Frontal cortex (tissue), 3 donors: ENCODE measurements at regions not wholly inside any gene's neighbourhood (a gene's known extent, or its start where the extent isn't known, plus 50 kb on each side); places are given as distances from the start of the nearest gene placed in this dataset.
"Not testable (repeated sequence)": the region's sequence is repeated elsewhere in the genome, so short reads cannot be mapped to it uniquely, and the experiment has no call there.

Experiments used
- DNase-seq, 2 donors: peaks; one replicate each; pipeline ENCODE4 v3.0.0; 2012; ENCODE audit warnings: low spot score in 2 of 2
- FAIRE-seq: peaks from 2 replicates; lab custom pipeline; 2012; peaks lifted over from hg19 to GRCh38; lab: Jason Lieb, UNC
- donor health status: control.
- donor health status: control.
- donor health status: control.

DNA sequence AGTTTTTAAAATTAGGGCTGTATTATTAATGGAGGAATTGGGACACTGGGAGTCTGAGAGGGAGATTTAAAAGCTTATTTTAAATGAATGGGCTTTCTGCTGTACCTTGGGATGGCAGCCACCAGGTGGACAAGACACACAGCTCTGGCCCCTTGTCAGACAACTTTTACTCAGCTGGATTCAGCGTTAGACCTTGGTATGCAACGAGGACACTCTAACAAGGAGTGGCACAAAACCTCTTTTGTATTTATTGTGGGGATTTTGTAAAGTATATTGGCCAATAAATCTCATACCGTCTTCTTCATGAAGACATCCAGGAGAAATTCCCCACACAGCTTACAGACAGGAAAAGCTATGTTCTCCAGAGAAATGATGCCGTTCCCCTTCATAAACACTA, 105.7 kb downstream of the LCA5 start:
- FAIRE-seq (no peak), DNase-seq (no peak)

DNA sequence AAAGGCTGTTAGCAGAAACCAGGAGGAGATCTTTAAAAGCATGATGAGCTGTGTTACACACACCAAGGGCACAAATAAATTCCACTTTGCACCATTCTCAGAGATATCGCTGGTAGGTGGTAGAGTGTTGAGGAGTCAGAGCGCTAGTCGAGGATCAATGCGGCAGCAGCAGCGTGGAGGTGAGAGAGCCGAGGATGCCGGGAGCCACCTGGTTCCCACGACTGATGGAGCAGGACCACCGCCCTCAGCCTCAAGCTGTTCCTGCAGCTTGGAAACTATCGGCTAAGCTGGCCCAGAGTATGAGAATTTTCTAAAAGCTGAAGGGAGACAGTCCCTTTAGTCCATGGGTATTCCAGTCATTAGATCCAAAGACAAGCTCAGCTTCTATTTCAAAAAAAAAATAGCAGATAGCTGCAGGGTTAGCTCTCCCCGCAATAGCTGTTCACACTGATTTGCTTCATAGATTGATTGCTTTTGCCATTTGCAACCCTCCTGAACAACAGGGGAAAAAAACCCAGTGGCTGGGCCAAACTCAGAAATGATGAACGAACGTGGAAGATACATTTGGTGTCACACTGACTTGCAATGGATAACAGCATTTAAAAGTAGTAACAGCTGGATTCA, 106.2 kb downstream of the LCA5 start:
- DNase-seq (no peak), FAIRE-seq (no peak)

DNA sequence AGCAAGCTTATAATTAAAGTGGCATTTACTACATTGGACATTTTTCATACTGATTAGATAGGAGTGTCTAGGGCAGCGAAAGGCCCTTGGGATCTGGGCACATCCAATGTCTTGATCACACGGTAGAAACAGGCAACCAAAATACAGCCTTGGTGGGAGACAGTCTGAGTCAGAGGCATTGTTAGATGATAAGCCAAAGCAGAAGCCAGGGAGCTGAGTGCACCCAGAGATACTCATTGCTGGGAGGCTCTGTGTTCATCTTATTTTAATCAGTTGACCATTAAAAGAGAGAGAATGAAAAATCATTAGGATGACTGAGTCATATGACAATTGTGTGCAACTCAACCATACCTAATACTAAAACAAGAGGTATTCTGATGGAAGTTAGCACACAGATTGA, 109.5 kb downstream of the LCA5 start:
- DNase-seq (no peak), FAIRE-seq (no peak)

DNA sequence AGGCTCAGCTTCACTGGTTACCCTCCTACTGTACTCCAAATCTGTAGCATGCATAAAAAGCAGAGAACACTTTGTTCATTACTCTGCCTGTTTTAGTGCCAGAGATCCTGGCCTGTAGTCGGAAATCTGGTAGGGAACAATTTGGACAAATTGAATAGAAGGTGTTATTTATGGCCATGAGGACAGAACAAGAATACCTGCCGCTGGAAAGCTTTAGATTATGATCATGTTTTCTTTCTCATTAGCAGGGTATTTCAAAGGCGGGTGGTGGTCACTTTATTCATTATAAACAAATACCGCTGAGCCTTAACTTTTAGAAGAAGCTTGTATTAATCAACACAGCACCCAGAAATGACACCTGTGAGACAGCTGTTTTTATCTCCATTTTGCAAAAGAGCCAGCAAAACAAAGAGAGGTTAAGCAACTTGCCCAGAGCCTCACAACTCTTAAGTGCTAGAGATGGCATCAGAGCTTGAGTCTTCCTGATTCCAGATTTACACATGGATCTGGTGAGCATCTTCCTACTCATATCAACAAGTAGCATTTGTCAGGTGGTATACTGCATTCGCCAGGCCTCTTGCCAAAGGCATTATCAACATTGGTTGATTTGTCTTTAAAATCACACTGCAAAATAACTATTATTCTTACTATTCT, 110.5 kb downstream of the LCA5 start:
- FAIRE-seq (no peak), DNase-seq (no peak)

DNA sequence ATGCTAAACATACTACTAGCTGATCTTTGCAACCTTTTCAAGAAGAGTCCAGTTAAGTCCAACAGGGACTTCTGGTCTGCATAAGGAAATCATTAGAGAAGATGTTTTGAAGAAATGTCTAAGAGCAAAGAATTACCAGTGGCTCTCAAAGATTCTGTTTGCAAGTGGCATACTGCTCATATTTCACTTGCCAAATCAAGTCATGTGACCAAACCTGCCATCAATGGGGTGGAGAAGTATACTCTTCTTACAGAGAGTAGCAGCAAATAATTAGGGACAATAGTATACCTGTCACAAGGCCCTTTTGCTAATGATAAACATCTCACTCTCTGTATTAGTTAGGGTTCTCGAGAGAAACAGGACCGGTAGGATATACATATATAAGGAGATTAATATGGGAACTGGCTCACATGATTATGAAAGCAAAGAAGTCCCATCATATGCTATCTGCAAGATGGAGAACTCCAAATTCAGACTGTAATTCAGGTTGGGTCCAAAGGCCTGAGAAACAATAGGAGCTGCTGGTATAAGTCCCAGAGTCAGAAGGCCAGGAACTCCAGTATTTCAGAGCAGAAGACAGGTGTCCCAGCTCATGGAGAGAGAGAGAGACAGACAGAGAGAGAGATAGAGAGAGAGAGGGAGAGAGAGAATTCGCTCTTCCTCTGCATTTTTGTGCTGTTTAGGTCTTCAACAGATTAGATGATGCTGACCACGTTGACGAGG, 111.5 kb downstream of the LCA5 start:
- DNase-seq: no peak
- FAIRE-seq: no peak

DNA sequence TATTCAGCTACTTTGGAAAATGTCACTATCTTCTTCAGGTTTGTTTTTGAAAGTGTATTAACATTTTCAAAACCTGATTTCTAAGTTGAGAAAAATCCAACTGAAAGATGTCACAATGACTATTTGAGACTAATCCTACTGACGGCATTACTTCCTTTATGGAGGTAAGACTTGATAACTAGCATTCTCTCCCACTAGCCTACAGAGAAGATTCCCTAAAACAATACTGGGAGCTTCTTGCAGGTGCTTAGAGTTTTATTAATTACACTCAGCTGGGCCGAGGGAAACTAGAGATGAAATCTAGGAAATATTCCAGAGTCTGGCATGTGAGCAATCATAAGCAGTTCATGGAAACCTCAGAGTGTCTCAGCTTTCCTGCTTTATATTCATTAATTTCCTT, 114.0 kb downstream of the LCA5 start:
- no peak for DNase-seq
- no peak for FAIRE-seq

DNA sequence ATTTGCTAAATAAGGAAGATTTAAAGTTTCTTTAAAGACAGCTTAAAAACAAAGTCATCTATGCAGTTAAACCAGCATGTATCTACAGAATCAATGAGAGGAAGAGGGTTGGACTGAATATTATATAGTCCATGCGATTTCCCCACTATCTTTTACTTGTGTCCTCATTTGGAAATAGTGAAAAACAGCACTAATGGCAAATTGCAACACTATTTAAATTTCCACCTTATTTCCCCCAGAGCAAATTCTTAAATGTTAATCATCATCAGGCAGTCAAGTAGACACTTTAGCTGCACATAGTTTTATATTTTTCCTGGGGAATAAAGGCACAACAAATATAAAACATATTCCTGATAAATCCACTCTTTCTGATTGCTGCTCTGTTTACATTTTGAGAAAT, 114.6 kb downstream of the LCA5 start:
- no peak for FAIRE-seq

DNA sequence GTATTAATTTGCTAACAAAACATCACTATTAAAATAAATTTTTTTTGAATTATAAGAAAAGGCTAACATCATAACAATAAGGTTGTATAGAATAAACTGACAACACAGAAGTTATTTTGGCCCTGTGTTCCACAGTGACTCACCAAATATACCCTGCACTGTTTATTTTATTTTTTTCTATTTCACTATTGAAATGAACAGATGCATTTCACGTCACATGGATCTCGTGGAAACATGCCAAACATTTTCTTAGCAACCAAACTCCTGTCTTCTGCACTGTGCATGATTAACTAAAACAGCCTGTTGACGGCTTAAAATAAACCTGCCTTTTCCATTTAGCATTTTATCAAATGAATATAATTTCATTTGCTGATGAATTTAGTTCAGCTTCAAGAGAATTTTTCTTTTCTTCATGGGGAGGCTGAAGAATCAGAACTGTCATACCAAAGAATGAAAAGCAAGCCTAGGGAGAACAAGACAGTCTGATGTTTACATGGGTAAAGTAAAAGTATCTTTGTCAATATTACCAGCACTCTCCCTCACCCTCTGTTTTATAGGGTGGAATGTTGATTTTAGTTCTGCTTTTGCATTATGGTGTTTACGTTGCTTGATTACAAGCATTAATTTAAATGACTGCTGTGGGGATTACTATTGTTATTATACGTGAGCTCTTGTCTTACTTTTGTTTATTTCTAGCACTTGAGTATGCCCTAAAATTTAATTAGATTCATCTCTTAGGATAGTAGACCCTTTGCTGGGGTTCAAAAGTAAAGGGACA, 115.3 kb downstream of the LCA5 start:
- FAIRE-seq (peak; percentile 74), DNase-seq (no peak)

More for the DNA sequence above, 114.6 kb downstream of the LCA5 start:
- DNase-seq: no peak

DNA sequence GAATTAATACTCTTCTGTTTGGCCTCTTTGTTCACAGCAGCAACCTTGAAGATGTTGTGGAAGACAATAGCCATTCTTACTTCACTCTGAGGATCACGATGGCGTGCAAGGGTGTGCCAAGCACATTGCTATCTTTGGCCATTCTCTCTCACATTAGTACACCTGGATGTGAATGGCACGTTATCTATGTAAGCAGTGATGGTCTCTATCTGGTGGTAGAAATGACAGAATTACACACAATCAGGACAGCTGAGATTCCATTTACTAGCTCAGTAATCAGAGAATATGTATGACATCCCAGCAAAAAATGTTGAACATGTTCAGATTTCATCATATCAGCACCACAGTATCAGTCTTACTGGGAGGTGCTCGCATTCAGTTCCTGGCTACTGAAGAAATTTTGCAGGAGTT, 116.2 kb downstream of the LCA5 start:
- DNase-seq (no peak), FAIRE-seq (no peak)

DNA sequence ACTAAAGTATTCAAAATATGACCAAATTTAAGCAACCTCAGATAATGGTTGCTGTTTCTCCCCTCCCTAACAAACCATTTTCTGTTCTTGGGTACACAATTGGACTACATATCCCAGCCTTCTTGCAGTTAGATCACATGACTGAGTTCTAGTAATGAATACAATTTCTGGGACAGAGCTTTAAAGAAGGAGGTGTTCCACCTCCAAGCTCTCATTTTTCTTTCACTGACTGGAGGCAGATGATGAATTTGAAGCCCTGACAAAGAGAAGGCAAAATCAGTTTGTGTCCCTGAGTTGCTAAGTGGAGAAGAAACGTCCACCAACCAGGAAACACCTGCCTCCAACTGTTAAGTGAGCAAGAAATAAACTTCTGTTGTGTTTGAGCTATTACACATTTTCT, 117.2 kb downstream of the LCA5 start:
- FAIRE-seq (no peak), DNase-seq (peak in 1 of 2 donors; percentile 8)

DNA sequence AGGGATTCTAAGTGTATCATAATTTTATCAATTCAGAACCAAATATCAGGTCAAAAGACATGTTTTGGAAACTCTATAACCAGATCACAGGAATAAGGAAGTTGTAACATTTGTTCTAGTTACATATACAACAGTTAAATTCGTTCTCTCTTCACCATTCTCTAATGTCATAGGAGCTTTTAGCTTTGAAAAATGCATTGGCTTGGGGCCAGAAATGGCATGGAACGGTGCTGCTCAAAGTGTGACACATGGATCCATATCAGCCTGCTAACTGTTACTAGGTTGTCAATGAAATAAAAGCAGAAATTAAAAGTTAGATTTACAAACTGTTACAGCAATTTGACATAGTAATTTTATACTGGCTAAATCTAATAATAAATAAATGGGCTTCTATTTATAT, 120.3 kb downstream of the LCA5 start:
- DNase-seq (no peak), FAIRE-seq (no peak)

DNA sequence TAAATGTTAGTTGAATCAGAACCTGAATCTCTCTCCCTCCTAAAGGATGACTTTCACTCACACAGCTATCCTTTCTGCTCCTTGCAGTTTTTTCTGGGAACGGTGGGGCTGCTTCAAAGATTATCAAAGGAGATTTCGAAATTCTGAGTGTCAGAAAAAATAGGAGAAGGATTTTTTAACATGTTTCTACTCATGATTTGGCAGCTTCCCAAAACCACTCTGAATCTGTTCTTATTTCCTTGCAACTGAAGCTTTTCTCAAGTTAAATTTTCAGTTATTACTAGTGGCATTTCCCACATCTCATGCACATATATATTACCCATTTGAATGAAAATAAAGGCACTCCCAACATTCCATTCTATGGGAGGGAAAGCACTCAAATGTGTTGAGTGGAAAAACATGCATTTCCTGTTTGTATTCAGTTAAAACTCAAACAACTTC, 123.6 kb downstream of the LCA5 start:
- FAIRE-seq: no peak
- no peak for DNase-seq

DNA sequence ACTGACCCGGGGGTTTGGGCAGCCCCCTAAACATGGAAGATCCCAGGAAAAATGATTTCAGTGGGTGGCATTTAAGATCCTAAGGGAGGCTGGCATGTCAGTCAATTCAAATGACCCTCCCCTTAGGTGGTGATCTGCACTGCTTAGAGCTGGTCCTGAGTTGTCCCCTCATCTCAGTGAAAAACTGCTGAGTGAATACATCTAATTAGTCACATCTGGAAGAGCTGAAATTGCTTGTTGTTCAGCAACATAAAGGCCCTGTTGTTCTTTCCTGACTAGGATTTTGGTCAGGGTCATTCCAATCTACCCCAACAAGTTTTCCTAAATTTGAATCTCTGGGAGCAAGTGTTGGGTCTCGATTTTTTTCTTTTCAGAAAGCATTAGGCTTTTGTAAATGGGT, 126.4 kb downstream of the LCA5 start:
- no peak for FAIRE-seq

DNA sequence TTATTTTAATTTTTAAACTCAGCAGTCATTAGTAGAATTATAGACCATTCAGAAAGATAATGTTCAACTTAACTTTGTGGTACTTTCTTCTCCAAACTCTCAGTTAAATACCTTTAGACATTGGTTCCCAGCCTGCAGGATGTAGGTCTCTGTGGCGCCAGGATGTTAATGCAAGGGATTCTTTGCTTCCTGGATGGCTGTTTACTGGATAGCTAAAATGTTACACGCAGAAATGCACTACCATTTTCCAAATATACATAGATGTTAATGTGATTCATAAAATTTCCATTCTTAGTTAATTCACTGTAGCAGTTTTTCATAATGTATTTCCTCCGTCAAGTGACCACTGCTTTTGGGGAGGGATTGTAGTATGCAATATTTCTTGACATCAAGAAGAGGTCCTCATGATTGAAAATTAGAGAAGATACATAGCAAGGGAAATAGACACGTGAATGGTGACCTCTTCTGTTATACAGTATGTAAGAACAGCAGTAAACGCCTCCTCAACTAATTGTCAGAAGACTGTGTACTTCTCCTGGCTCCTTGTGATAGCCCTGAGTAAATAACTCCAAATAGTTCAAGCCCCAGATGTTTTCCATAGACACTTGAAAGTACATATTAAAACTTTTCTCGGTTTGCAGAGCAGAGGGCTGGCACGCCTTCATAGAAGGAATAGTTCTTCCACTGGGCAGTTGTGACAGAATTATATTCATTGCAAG, 128.8 kb downstream of the LCA5 start:
- FAIRE-seq (no peak), DNase-seq (no peak)

More for the DNA sequence above, 126.4 kb downstream of the LCA5 start:
- DNase-seq: no peak

DNA sequence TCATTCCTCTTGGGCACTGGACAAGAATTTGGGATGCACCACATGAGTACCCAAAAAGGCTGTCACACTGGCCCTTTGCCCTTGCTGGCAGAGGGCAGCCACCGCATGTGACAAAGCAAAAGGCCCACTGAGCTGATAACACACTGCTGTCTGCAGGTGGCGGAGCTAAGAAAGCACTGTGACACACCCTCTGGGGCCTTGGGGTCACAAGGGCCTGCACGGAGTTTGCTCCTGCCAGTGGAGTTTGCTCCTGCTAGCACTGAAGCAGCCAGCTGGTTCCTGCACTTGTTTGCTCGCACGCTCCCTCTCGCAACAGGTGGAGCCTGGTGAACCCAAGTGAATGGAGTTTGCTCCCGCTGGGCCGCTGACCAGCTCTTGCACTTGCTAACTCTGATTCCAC, 132.6 kb downstream of the LCA5 start:
- FAIRE-seq: no peak

DNA sequence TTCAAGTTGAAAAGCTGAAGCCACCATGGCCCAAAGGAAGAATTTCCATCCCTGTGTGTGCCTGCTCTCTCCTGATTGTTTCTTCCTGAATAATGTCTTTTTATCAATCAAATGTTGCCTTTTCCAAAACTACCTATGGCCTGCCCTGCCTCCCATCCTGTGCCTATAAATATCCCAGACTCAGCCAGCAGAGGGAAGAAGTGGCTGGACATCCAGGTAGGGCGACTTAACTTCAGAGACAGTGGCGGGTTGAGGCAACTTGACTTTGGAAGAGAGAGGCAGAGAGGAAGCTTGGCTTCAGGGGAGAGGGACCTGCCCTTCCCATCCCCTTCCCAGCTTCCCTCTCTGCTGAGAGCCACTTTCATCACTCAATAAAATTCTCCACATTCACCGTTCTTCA, 133.0 kb downstream of the LCA5 start:
- no peak for DNase-seq
- FAIRE-seq: no peak

More for the DNA sequence above, 132.6 kb downstream of the LCA5 start:
- no peak for DNase-seq

DNA sequence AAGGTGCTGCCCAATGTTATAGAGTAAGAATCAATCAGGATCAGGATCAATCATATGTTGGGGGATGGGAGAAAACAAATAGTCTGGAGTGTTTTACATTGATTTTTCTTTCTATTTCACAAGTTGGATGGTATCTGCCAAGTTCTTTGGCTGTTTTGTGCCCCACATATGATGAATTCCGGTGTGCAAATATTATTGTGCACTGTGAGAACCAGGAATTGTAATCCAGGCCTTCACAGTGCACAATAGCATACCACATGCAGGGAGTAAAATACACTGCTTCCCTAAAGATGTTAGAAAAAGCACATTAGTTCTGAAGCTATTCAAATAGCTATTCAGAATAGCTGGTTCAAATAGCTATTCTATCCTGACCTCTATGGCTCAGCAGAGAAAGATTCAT, 133.7 kb downstream of the LCA5 start:
- DNase-seq: no peak
- FAIRE-seq: no peak

DNA sequence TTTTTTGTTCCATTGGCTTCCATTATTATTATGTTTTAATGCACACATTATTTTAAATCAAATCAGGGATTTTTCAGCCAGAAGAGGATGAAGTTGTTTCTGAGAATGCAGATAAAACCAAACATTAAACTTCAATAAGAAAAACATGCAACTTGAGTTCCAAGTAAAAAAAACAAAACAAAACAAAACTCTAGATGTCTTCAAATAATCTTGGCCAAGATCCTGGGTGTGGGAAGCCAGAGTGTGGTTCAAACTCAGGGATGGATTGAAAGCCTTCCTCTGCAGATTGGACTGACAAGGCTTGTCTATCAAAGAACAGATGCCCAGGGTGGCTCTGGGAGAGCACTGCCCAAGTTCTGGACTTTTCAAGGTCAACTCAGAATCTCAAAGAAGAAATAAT, 134.1 kb downstream of the LCA5 start:
- FAIRE-seq (no peak), DNase-seq (no peak)

DNA sequence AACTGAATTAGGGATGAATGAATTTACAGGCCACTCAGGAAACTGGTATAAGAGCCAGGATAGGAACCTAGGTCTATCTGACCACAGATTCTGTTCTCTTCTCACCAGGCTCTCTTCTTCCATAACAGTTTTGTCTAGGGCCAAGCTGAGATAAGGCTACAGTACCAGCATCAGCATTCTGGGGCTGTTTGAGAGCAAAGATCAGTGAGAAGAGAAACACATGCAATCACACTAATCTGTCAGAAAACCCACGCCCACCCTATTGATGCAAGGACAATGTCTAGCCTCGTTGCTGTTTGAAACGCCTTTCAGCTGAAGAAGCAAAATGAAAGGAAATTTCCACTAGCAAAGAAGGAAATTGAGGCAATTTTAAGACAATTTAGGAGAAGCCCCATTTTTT, 137.7 kb downstream of the LCA5 start:
- DNase-seq (no peak), FAIRE-seq (no peak)

DNA sequence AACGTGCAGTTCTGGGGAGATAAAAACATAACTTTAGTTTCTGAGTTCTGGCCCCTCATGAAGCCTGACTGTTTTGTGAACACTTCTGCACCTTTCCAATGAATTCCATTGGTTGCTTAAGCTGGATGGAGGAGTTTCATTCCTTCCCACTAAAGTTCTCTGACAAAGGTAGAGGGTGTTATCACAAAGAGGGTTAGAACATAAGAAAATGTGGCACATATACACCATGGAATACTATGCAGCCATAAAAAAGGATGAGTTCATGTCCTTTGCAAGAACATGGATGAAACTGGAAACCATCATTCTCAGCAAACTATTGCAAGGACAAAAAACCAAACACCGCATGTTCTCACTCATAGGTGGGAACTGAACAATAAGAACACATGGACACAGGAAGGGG, 138.6 kb downstream of the LCA5 start:
- not testable (repeated sequence) for DNase-seq, FAIRE-seq
